ENCODE measurements at regions not wholly inside any gene's neighbourhood (a gene's known extent, or its start where the extent isn't known, plus 50 kb on each side); places are given as distances from the start of the nearest gene placed in this dataset.

GRCh38 chr2:20132990-20133535, 81.6 kb upstream of the LAPTM4A start:
- peaks cover 0 to 28% (median 23%) of the 10 kb centered on the region in 3 donors for H3K4me1 ChIP-seq (ENCODE audit: control insufficient read depth in 2 of 3, insufficient read depth in 2 of 3, low read depth in 1 of 3, low read length in 3 of 3)
- no peak for TF ChIP-seq CTCF (IDR thresholded peaks at IDR 0.05; ENCODE audit: borderline replicate concordance, extremely low read depth, insufficient read depth)
- H3K27me3 ChIP-seq (ENCODE audit: control insufficient read depth, insufficient read depth, low read length), result no peaks in the 10 kb centered on the region
- no peaks in the 10 kb centered on the region for H3K9me3 ChIP-seq (ENCODE audit: control insufficient read depth in 2 of 3, insufficient read depth in 1 of 3, low read length in 3 of 3)
- H3K4me3 ChIP-seq (ENCODE audit: low read length in 3 of 3), result no peak overlapping the region
- FAIRE-seq (no peak), DNase-seq (no peak)
- H3K27ac ChIP-seq (ENCODE audit: low read depth in 2 of 2, low read length in 2 of 2), result no peak overlapping the region
- H3K9ac ChIP-seq (ENCODE audit: low read length in 3 of 3), result no peak overlapping the region
- no peaks in the 10 kb centered on the region for H3K36me3 ChIP-seq (ENCODE audit: control insufficient read depth in 2 of 3, insufficient read depth in 3 of 3, low read length in 3 of 3)
- intact Hi-C loops (cut with DNase I), result no loop called here

GRCh38 chr2:20130821-20131645, 79.6 kb upstream of the LAPTM4A start:
- intact Hi-C loops (cut with DNase I), result no loop called here
- FAIRE-seq (no peak), DNase-seq (no peak)
- no peak overlapping the region for H3K4me3 ChIP-seq (ENCODE audit: low read length in 3 of 3)
- no peak for TF ChIP-seq CTCF (IDR thresholded peaks at IDR 0.05; ENCODE audit: borderline replicate concordance, extremely low read depth, insufficient read depth)
- H3K9me3 ChIP-seq (ENCODE audit: control insufficient read depth in 2 of 3, insufficient read depth in 1 of 3, low read length in 3 of 3), result no peaks in the 10 kb centered on the region
- H3K9ac ChIP-seq (ENCODE audit: low read length in 3 of 3), result no peak overlapping the region
- no peaks in the 10 kb centered on the region for H3K36me3 ChIP-seq (ENCODE audit: control insufficient read depth in 2 of 3, insufficient read depth in 3 of 3, low read length in 3 of 3)
- peaks cover 0 to 36% (median 26%) of the 10 kb centered on the region in 3 donors for H3K4me1 ChIP-seq (ENCODE audit: control insufficient read depth in 2 of 3, insufficient read depth in 2 of 3, low read depth in 1 of 3, low read length in 3 of 3)
- no peaks in the 10 kb centered on the region for H3K27me3 ChIP-seq (ENCODE audit: control insufficient read depth, insufficient read depth, low read length)
- peak overlapping the region in 1 of 2 donors; percentile 92 for H3K27ac ChIP-seq (ENCODE audit: low read depth in 2 of 2, low read length in 2 of 2)

GRCh38 chr2:20130160-20130560, 78.7 kb upstream of the LAPTM4A start:
- peaks cover 0 to 41% (median 22%) of the 10 kb centered on the region in 3 donors for H3K4me1 ChIP-seq (ENCODE audit: control insufficient read depth in 2 of 3, insufficient read depth in 2 of 3, low read depth in 1 of 3, low read length in 3 of 3)
- H3K4me3 ChIP-seq (ENCODE audit: low read length in 3 of 3), result no peak overlapping the region
- DNase-seq (no peak), FAIRE-seq (no peak)
- intact Hi-C loops (cut with DNase I), result no loop called here
- H3K27ac ChIP-seq (ENCODE audit: low read depth in 2 of 2, low read length in 2 of 2), result peak overlapping the region; percentile 85 to 92
- no peaks in the 10 kb centered on the region for H3K36me3 ChIP-seq (ENCODE audit: control insufficient read depth in 2 of 3, insufficient read depth in 3 of 3, low read length in 3 of 3)
- TF ChIP-seq CTCF (IDR thresholded peaks at IDR 0.05; ENCODE audit: borderline replicate concordance, extremely low read depth, insufficient read depth), result no peak
- no peaks in the 10 kb centered on the region for H3K27me3 ChIP-seq (ENCODE audit: control insufficient read depth, insufficient read depth, low read length)
- H3K9me3 ChIP-seq (ENCODE audit: control insufficient read depth in 2 of 3, insufficient read depth in 1 of 3, low read length in 3 of 3), result no peaks in the 10 kb centered on the region
- no peak overlapping the region for H3K9ac ChIP-seq (ENCODE audit: low read length in 3 of 3)

All from kidney (tissue), 13 donors.